Stimulated activated CD4-positive, alpha-beta T cell treated with anti-CD3 and anti-CD28 coated beads, TNF-alpha, amount 100 ng/mL, for 1 hour (primary cell): ENCODE measurements at regions not wholly inside any gene's neighbourhood (a gene's known extent, or its start where the extent isn't known, plus 50 kb on each side); places are given as distances from the start of the nearest gene placed in this dataset.

Source experiments
- DNase-seq, 3 donors: peaks; one replicate each; pipeline ENCODE4 v3.0.0-alpha.2; 2020; ENCODE audit warnings: low read depth in 3 of 3, low spot score in 1 of 3

- no peak for DNase-seq
Measured at GRCh38 chr2:12827721-12828120, 111.0 kb downstream of the TRIB2 start.

- no peak for DNase-seq
Measured at GRCh38 chr2:12828980-12829379, 112.2 kb downstream of the TRIB2 start.

- no peak for DNase-seq
Measured at GRCh38 chr2:12831016-12831415, 114.3 kb downstream of the TRIB2 start.

- no peak for DNase-seq
Measured at GRCh38 chr2:12834239-12834638, 117.5 kb downstream of the TRIB2 start.

- DNase-seq = no peak
Measured at GRCh38 chr2:12835733-12836132, 119.0 kb downstream of the TRIB2 start.

- no peak for DNase-seq
Measured at GRCh38 chr2:12839339-12839738, 122.6 kb downstream of the TRIB2 start.

GRCh38 chr2:12841021-12841420 is 124.3 kb downstream of the TRIB2 start:
- DNase-seq = no peak

- no peak for DNase-seq
Measured at GRCh38 chr2:12842917-12843316, 126.2 kb downstream of the TRIB2 start.

GRCh38 chr2:12844511-12844910 is 127.8 kb downstream of the TRIB2 start:
- no peak for DNase-seq

- no peak for DNase-seq
Measured at GRCh38 chr2:12847694-12848575, 131.2 kb downstream of the TRIB2 start.

- DNase-seq = no peak
Measured at GRCh38 chr2:12852135-12852534, 135.4 kb downstream of the TRIB2 start.

GRCh38 chr2:12854001-12854530 is 137.3 kb downstream of the TRIB2 start:
- DNase-seq = no peak

- DNase-seq = no peak
Measured at GRCh38 chr2:12855508-12855907, 138.8 kb downstream of the TRIB2 start.

- no peak for DNase-seq
Measured at GRCh38 chr2:12856934-12857601, 140.3 kb downstream of the TRIB2 start.

GRCh38 chr2:12857891-12858290 is 141.2 kb downstream of the TRIB2 start:
- no peak for DNase-seq

GRCh38 chr2:12858786-12859185 is 142.1 kb downstream of the TRIB2 start:
- no peak for DNase-seq

- no peak for DNase-seq
Measured at GRCh38 chr2:12861344-12861930, 144.7 kb downstream of the TRIB2 start.

- DNase-seq = no peak
Measured at GRCh38 chr2:12862541-12862940, 145.8 kb downstream of the TRIB2 start.

GRCh38 chr2:12863937-12864336 is 147.2 kb downstream of the TRIB2 start:
- no peak for DNase-seq

- DNase-seq = no peak
Measured at GRCh38 chr2:12867631-12868287, 151.0 kb downstream of the TRIB2 start.

- no peak for DNase-seq
Measured at GRCh38 chr2:12870692-12871091, 154.0 kb downstream of the TRIB2 start.
